PC-3 (cell line): ENCODE measurements at regions not wholly inside any gene's neighbourhood (a gene's known extent, or its start where the extent isn't known, plus 50 kb on each side); places are given as distances from the start of the nearest gene placed in this dataset.

Experiments
- ATAC-seq: fragments of 200-7000 bp; cut with Tn5 transposase; 2 replicates; pipeline ENCODE4 v1.9.1; 2020; ENCODE audit warnings: mild to moderate bottlenecking, moderate library complexity
- BruUV-seq: library from RNA; stranded (reverse); fragments of 400-500 nt; replicated peaks from 2 replicates; lab custom pipeline; 2021; lab: Mats Ljungman, UMichigan
- CTCF ChIA-PET: fragments of 300-600 bp; sonication (Branson Sonifier 250); formaldehyde crosslinking; loops from one replicate; lab custom pipeline; 2022; ENCODE audit warnings: antibody characterized with exemption; lab: Charles Lee
- POLR2A ChIA-PET: fragments of 300-600 bp; sonication (Branson Sonifier 250); formaldehyde crosslinking; loops from one replicate; lab custom pipeline; 2022; ENCODE audit warnings: antibody characterized with exemption; ENCODE audit not compliant: unreplicated experiment; lab: Charles Lee
- DNase-seq: peaks from one replicate; pipeline ENCODE4 v3.0.0-alpha.2; 2015
- H2AFZ ChIP-seq: fragments of 300-600 bp; sonication (generic); 2 replicates; pipeline ENCODE4 v1.6.0; 2016; ENCODE audit warnings: antibody characterized with exemption, low read length
- H3F3A ChIP-seq: fragments of 300-600 bp; sonication (generic); one replicate; pipeline ENCODE4 v1.6.0; 2017; ENCODE audit warnings: antibody characterized with exemption, low read length, control low read depth, mild to moderate bottlenecking; ENCODE audit not compliant: unreplicated experiment
- H3K27ac ChIP-seq: fragments of 300-600 bp; sonication (generic); 2 replicates; pipeline ENCODE4 v1.5.1; 2016; ENCODE audit warnings: mild to moderate bottlenecking, low read length
- H3K27me3 ChIP-seq: fragments of 300-600 bp; sonication (generic); 2 replicates; pipeline ENCODE4 v1.6.1; 2016; ENCODE audit warnings: low read length, mixed read lengths
- H3K36me3 ChIP-seq: fragments of 300-600 bp; sonication (generic); 2 replicates; pipeline ENCODE4 v1.6.1; 2016; ENCODE audit warnings: low read depth, mixed run types, low read length, mixed read lengths
- H3K4me1 ChIP-seq: fragments of 300-600 bp; sonication (generic); 2 replicates; pipeline ENCODE4 v1.5.1; 2016; ENCODE audit warnings: low read length; ENCODE audit not compliant: insufficient read depth
- H3K4me2 ChIP-seq: fragments of 300-600 bp; sonication (generic); 2 replicates; pipeline ENCODE4 v1.6.0; 2016; ENCODE audit warnings: low read length
- H3K4me3 ChIP-seq: fragments of 300-600 bp; sonication (generic); 2 replicates; pipeline ENCODE4 v1.5.1; 2016; ENCODE audit warnings: mild to moderate bottlenecking, low read length, mixed read lengths
- H3K79me2 ChIP-seq: fragments of 300-600 bp; sonication (generic); 2 replicates; pipeline ENCODE4 v1.6.1; 2017; ENCODE audit warnings: low read length, mixed read lengths
- H3K9ac ChIP-seq: fragments of 300-600 bp; sonication (generic); 2 replicates; pipeline ENCODE4 v1.6.0; 2016; ENCODE audit warnings: mild to moderate bottlenecking, low read length
- H3K9me2 ChIP-seq: fragments of 300-600 bp; sonication (generic); replicated peaks from 2 replicates; pipeline ENCODE4 v1.6.1; 2016; ENCODE audit warnings: mixed run types, low read length, mixed read lengths
- H3K9me3 ChIP-seq: fragments of 300-600 bp; sonication (generic); 2 replicates; pipeline ENCODE4 v1.6.1; 2016; ENCODE audit warnings: low read length, mixed read lengths
- H4K20me1 ChIP-seq: fragments of 300-600 bp; sonication (generic); 2 replicates; pipeline ENCODE4 v1.6.1; 2016; ENCODE audit warnings: low read length, mixed read lengths
- EZH2 ChIP-seq: fragments of 300-600 bp; sonication (generic); IDR thresholded peaks from one replicate; pipeline ENCODE4 v1.6.1; 2017; ENCODE audit warnings: antibody characterized with exemption, mild to moderate bottlenecking, low read length; ENCODE audit not compliant: unreplicated experiment
- EZH2phosphoT487 ChIP-seq: fragments of 300-600 bp; sonication (generic); IDR thresholded peaks from 2 replicates; pipeline ENCODE4 v1.6.1; 2018; ENCODE audit warnings: mild to moderate bottlenecking, antibody characterized with exemption, low read length, borderline replicate concordance
- intact Hi-C: fragments of 100-400 bp; cut with micrococcal nuclease; formaldehyde crosslinking; loops from 2 replicates; pipeline ENCODE4 v1.9.0; 2023
- TF ChIP-seq, protein P1 (sequence below): fragments of 300-600 bp; sonication (generic); conservative IDR thresholded peaks from 2 replicates; pipeline ENCODE4 v1.5.1; 2017; ENCODE audit warnings: antibody characterized with exemption, low read depth, mild to moderate bottlenecking, low read length

DNA sequence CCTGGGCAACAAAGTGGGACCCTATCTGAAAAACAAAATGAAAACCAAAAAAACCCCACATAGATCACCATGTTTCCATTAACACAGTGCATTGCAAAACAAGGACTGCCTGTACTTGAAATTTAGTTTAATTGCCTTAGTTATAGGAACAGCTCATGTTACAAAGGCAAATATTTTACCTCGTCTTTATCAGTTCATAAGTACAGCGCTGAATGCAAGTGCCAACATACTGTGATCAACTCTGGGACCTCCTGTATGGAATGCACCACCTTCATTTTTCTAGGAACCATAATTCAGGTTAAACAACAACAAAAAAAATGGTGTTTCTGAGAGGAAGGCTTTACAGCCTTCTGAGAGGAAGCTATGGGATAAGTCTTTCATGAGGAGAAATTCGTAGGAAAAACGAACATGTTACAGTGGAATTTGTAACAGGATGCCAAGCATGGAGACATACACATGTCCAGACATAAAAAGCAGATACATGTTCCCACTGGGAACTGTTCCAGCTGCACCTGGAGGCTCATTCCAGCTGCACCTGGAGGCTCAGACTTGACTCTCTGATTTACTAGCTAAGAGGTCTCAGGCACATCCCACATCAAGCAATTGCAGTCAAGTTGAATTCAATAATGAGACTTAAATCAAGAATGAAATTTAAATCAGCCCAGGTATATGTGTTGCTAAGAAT lies 821.3 kb downstream of the NLGN4Y start:
- H3K27ac ChIP-seq, result no peak overlapping the region
- H2AFZ ChIP-seq, result no peak overlapping the region
- POLR2A ChIA-PET, result no interaction called here
- BruUV-seq, result no TSS peak
- H3K9me2 ChIP-seq, result no peaks in the 10 kb centered on the region
- H3K9ac ChIP-seq, result no peak overlapping the region
- no peaks in the 10 kb centered on the region for H3F3A ChIP-seq
- no peak overlapping the region for H3K4me2 ChIP-seq
- DNase-seq (no peak), ATAC-seq (no peak)
- no peaks in the 10 kb centered on the region for H4K20me1 ChIP-seq
- intact Hi-C loops, result no loop called here
- TF ChIP-seq EZH2phosphoT487, result no peak
- TF ChIP-seq, protein P1, sequence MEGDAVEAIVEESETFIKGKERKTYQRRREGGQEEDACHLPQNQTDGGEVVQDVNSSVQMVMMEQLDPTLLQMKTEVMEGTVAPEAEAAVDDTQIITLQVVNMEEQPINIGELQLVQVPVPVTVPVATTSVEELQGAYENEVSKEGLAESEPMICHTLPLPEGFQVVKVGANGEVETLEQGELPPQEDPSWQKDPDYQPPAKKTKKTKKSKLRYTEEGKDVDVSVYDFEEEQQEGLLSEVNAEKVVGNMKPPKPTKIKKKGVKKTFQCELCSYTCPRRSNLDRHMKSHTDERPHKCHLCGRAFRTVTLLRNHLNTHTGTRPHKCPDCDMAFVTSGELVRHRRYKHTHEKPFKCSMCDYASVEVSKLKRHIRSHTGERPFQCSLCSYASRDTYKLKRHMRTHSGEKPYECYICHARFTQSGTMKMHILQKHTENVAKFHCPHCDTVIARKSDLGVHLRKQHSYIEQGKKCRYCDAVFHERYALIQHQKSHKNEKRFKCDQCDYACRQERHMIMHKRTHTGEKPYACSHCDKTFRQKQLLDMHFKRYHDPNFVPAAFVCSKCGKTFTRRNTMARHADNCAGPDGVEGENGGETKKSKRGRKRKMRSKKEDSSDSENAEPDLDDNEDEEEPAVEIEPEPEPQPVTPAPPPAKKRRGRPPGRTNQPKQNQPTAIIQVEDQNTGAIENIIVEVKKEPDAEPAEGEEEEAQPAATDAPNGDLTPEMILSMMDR, result no peak
- TF ChIP-seq EZH2, result no peak
- H3K4me3 ChIP-seq, result no peak overlapping the region
- no peaks in the 10 kb centered on the region for H3K9me3 ChIP-seq
- CTCF ChIA-PET, result no interaction called here
- no peaks in the 10 kb centered on the region for H3K79me2 ChIP-seq
- no peaks in the 10 kb centered on the region for H3K4me1 ChIP-seq
- no peaks in the 10 kb centered on the region for H3K27me3 ChIP-seq
- no peaks in the 10 kb centered on the region for H3K36me3 ChIP-seq

DNA sequence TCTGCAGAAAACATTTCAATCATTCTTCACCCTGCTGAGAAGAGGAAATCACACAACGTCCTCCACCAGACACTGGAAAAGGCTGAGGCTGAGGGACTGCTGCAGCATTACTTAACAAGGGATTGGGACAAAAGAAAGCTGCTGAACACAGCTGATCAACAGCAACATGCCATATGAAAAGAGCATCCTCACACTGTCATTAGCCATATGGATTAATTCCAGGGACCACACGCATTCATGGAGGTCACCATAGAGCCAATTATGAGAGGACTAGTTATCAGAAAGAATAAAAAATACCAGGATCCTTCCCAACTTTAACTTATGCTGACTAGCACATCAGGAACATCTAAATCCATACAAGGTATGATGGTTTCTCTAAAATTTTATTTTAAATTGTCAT lies 825.0 kb downstream of the NLGN4Y start:
- ChIA-PET POLR2A (no interaction called here), CTCF (no interaction called here)
- Histone ChIP-seq H2AFZ (no peak overlapping the region), H3K36me3 (no peaks in the 10 kb centered on the region), H3K4me1 (no peaks in the 10 kb centered on the region), H3K79me2 (no peaks in the 10 kb centered on the region), H3K9me3 (no peaks in the 10 kb centered on the region), H3K9ac (no peak overlapping the region), H3K4me3 (no peak overlapping the region), H3K4me2 (no peak overlapping the region), H3F3A (no peaks in the 10 kb centered on the region), H3K27me3 (no peaks in the 10 kb centered on the region), H3K9me2 (no peaks in the 10 kb centered on the region), H4K20me1 (no peaks in the 10 kb centered on the region), H3K27ac (no peak overlapping the region)
- intact Hi-C loops, result no loop called here
- no peak for ATAC-seq
- no TSS peak for BruUV-seq
- TF ChIP-seq, protein P1, result no peak
- no peak for TF ChIP-seq EZH2
- DNase-seq, result no peak

DNA sequence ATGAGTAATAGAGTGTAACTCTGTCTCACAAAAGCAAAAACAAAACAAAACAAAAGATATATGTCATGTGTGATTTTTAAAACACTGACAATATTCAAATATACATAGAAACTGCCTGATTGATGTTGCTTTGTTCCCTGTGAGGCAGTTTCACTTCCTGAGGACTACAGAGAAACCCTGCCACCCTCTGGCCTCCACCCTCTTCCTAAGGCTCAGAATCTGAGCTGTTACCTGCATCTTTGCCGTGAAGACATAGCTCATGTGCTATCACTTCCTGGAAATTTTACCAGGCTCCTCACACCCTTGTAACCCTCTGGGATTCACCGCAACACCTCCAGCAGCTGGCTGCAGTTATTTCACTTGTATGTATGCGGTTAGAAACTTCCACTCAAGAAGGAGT lies 831.0 kb downstream of the NLGN4Y start:
- Histone ChIP-seq H3K27me3 (no peaks in the 10 kb centered on the region), H3F3A (no peaks in the 10 kb centered on the region), H3K9ac (no peak overlapping the region), H3K4me2 (no peak overlapping the region), H3K79me2 (no peaks in the 10 kb centered on the region), H3K27ac (no peak overlapping the region), H3K9me3 (no peaks in the 10 kb centered on the region), H3K4me3 (no peak overlapping the region), H3K36me3 (no peaks in the 10 kb centered on the region), H3K9me2 (no peaks in the 10 kb centered on the region), H3K4me1 (no peaks in the 10 kb centered on the region), H4K20me1 (no peaks in the 10 kb centered on the region), H2AFZ (no peak overlapping the region)
- ChIA-PET CTCF (no interaction called here), POLR2A (no interaction called here)
- intact Hi-C loops, result no loop called here
- peak; percentile 55; the same call in 1 of the 2 replicates for ATAC-seq
- DNase-seq, result peak; percentile 33
- TF ChIP-seq, protein P1, result no peak
- no peak for TF ChIP-seq EZH2
- TF ChIP-seq EZH2phosphoT487, result no peak
- BruUV-seq, result no TSS peak
